Gastrocnemius medialis (tissue), 4 donors: ENCODE measurements at regions not wholly inside any gene's neighbourhood (a gene's known extent, or its start where the extent isn't known, plus 50 kb on each side); places are given as distances from the start of the nearest gene placed in this dataset.

Source experiments
- ATAC-seq, 2 donors: fragments of 150-250 bp; one replicate each; pipeline ENCODE4 v1.9.1; 2016
- DNase-seq, 2 donors: peaks; one replicate each; pipeline ENCODE4 v3.0.0-alpha.2; 2019
- H3K27ac ChIP-seq, 4 donors: fragments of 200-600 bp; sonication (generic); 1 replicate in 1 of 4; 2 replicates in 3 of 4; pipeline ENCODE4 v1.5.1; 2016 to 2018; ENCODE audit warnings: mild to moderate bottlenecking in 2 of 4, moderate library complexity in 1 of 4
- H3K27me3 ChIP-seq, 3 donors: fragments of 200-600 bp; sonication (generic) in 2 of 3; 1 replicate in 1 of 3; 2 replicates in 2 of 3; pipeline versions ENCODE4 v1.5.1 to v1.6.0; 2016 to 2019; ENCODE audit warnings: mild to moderate bottlenecking in 1 of 3, moderate library complexity in 1 of 3
- H3K36me3 ChIP-seq, 2 donors: fragments of 200-600 bp; sonication (generic) in 1 of 2; one replicate each; pipeline ENCODE4 v1.5.1; 2017 to 2018
- H3K4me1 ChIP-seq, 2 donors: fragments of 200-600 bp; sonication (generic) in 1 of 2; one replicate each; pipeline ENCODE4 v1.5.1; 2016 to 2017; ENCODE audit warnings: mild to moderate bottlenecking in 2 of 2
- H3K4me3 ChIP-seq, 4 donors: fragments of 200-600 bp; sonication (generic) in 3 of 4; 1 replicate in 1 of 4; 2 replicates in 3 of 4; pipeline ENCODE4 v1.5.1; 2016 to 2019; ENCODE audit warnings: mild to moderate bottlenecking in 2 of 4
- H3K9me3 ChIP-seq, 3 donors: fragments of 200-600 bp; sonication (generic) in 2 of 3; 1 replicate in 1 of 3; 2 replicates in 2 of 3; pipeline ENCODE4 v1.5.1; 2016 to 2019
- CTCF ChIP-seq, 5 experiments: fragments of 450-650 bp in 3 of 5; fragments of 200-600 bp in 2 of 5; sonication (generic) in 2 of 5; IDR thresholded peaks in 4 of 5; conservative IDR thresholded peaks in 1 of 5; 1 replicate in 4 of 5; 2 replicates in 1 of 5; pipeline ENCODE4 v1.5.1; 2016 to 2019; ENCODE audit warnings: antibody characterized with exemption in 5 of 5, mild to moderate bottlenecking in 3 of 5, moderate library complexity in 3 of 5
- POLR2A ChIP-seq, 2 donors: fragments of 450-650 bp; IDR thresholded peaks; one replicate each; pipeline ENCODE4 v1.6.1; 2017; ENCODE audit warnings: antibody characterized with exemption in 2 of 2, mild to moderate bottlenecking in 2 of 2, moderate library complexity in 2 of 2
- in situ Hi-C, 4 donors: fragments of 200-750 bp; cut with MboI; loops; one replicate each; pipeline versions ENCODE4 v1.15.0 to v1.8.0; 2017; ENCODE audit warnings: low sequenced_read_pairs in 4 of 4
- intact Hi-C: fragments of 100-400 bp; cut with DNase I; formaldehyde crosslinking; loops from one replicate; pipeline ENCODE4 v1.15.1; 2023; ENCODE audit warnings: low total_unique reads

- Histone ChIP-seq H3K36me3 (no peaks in the 10 kb centered on the region), H3K4me3 (no peak overlapping the region), H3K9me3 (no peaks in the 10 kb centered on the region), H3K27me3 (no peaks in the 10 kb centered on the region), H3K27ac (no peak overlapping the region), H3K4me1 (no peaks in the 10 kb centered on the region)
- TF ChIP-seq CTCF (IDR thresholded peaks at IDR 0.05 in 4 of 5, conservative IDR thresholded peaks at IDR 0.05 in 1 of 5), result no peak
- no peak for TF ChIP-seq POLR2A (IDR thresholded peaks at IDR 0.05)
- intact Hi-C loops, result no loop called here
- in situ Hi-C loops, result no loop called here
- ATAC-seq, result no peak
- DNase-seq, result no peak
Measured at GRCh38 chr9:31573561-31573960, 810.9 kb upstream of the ACO1 start.

DNA sequence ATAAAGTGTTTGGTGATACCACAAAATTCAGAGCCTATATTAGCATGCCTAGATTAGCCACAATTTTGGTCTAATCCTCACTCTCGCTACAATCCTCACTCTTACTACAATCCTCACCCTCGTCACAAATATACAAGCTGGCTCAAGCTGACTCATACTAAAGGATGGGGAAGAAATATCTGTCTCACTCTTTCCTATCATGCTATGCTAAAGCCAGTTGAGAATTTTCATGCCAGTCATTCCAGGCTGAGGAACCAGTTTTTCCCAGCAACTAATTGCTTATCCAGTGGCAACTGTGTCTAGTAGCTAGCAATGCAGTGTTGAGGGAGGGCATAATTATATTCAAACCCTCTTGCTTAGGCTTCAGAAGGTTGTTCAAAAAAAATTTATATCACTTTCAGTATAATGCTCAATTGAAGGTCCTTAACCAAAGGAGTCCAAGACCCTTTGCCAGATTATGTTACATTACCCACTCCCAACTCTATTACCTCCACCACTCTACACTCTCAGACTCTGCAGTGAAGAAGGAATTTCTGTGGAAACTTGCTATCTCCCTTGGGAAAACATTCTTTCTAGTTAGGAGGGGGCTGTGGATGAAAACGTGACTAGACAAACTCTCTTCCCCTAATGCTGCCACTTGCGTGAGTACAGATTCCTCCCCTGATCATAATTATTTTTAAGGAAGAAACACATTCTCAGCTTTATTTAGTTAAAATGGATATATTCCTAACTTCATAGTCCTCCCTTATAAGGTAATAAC lies 810.3 kb upstream of the ACO1 start:
- DNase-seq (no peak), ATAC-seq (no peak)
- Histone ChIP-seq H3K4me3 (no peak overlapping the region), H3K27ac (no peak overlapping the region), H3K36me3 (no peaks in the 10 kb centered on the region), H3K27me3 (no peaks in the 10 kb centered on the region), H3K4me1 (no peaks in the 10 kb centered on the region), H3K9me3 (no peaks in the 10 kb centered on the region)
- no peak for TF ChIP-seq POLR2A (IDR thresholded peaks at IDR 0.05)
- no peak for TF ChIP-seq CTCF (IDR thresholded peaks at IDR 0.05 in 4 of 5, conservative IDR thresholded peaks at IDR 0.05 in 1 of 5)
- intact Hi-C loops (no loop called here), in situ Hi-C loops (no loop called here)

DNA sequence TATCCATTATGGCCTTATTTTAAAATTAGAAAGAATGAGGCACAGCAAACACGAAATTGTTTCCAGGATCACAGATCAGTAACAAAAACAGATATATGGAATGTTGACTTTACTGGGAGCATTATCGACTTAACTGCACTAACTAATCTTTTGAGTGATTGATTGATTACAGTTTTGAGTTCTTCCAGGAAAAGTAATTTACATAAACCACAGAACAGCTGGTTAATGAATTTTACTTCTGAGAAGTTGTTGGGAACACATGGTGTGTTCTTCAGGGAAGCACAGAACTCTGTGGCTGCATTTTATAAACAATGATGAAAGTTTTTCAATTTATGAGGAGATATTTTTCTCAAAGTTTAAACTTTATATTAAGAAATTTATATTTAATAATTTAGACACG lies 802.4 kb upstream of the ACO1 start:
- DNase-seq, result no peak
- Histone ChIP-seq H3K27ac (no peak overlapping the region), H3K4me3 (no peak overlapping the region), H3K27me3 (no peaks in the 10 kb centered on the region), H3K9me3 (no peaks in the 10 kb centered on the region), H3K4me1 (no peaks in the 10 kb centered on the region), H3K36me3 (no peaks in the 10 kb centered on the region)
- intact Hi-C loops, result no loop called here
- in situ Hi-C loops, result loop anchor here in 1 of 4 donors (25.0 kb wide), 1 partner anchor 105 kb away; no protein-coding TSS in a partner anchor
- TF ChIP-seq CTCF (IDR thresholded peaks at IDR 0.05 in 4 of 5, conservative IDR thresholded peaks at IDR 0.05 in 1 of 5), result no peak
- TF ChIP-seq POLR2A (IDR thresholded peaks at IDR 0.05), result no peak
- no peak for ATAC-seq

- in situ Hi-C loops (loop anchor here in 1 of 4 donors (25.0 kb wide), 1 partner anchor 105 kb away; no protein-coding TSS in a partner anchor), intact Hi-C loops (no loop called here)
- H3K27me3 ChIP-seq, result no peaks in the 10 kb centered on the region
- H3K4me3 ChIP-seq, result no peak overlapping the region
- no peak for ATAC-seq
- H3K36me3 ChIP-seq, result no peaks in the 10 kb centered on the region
- no peak for DNase-seq
- H3K4me1 ChIP-seq, result no peaks in the 10 kb centered on the region
- H3K9me3 ChIP-seq, result no peaks in the 10 kb centered on the region
- TF ChIP-seq CTCF (IDR thresholded peaks at IDR 0.05 in 4 of 5, conservative IDR thresholded peaks at IDR 0.05 in 1 of 5) (no peak), POLR2A (IDR thresholded peaks at IDR 0.05) (no peak)
- H3K27ac ChIP-seq, result no peak overlapping the region
Measured at GRCh38 chr9:31582561-31582960, 801.9 kb upstream of the ACO1 start.
